Adrenal gland (tissue), 9 donors: ENCODE measurements at regions not wholly inside any gene's neighbourhood (a gene's known extent, or its start where the extent isn't known, plus 50 kb on each side); places are given as distances from the start of the nearest gene placed in this dataset.
A peak's percentile ranks its signal among the peaks of the same experiment; 100 is the strongest.

Experiments
- DNase-seq, 7 donors: peaks; one replicate each; pipeline ENCODE4 v3.0.0-alpha.2; 2019 to 2020
- H3K27ac ChIP-seq, 5 donors: fragments of 200-600 bp; sonication (generic) in 4 of 5; 1 replicate in 3 of 5; 2 replicates in 2 of 5; pipeline versions ENCODE4 v1.5.1 to v1.8.0; 2016 to 2020; ENCODE audit warnings: mild to moderate bottlenecking in 1 of 5
- H3K27me3 ChIP-seq: fragments of 200-600 bp; 2 replicates; pipeline ENCODE4 v1.8.0; 2021
- H3K36me3 ChIP-seq, 2 donors: fragments of 200-600 bp; replicated peaks in 1 of 2; 1 replicate in 1 of 2; 2 replicates in 1 of 2; pipeline versions ENCODE4 v1.5.1 to v1.8.0; 2018 to 2022
- H3K4me1 ChIP-seq, 2 donors: fragments of 200-600 bp; replicated peaks in 1 of 2; 1 replicate in 1 of 2; 2 replicates in 1 of 2; pipeline versions ENCODE4 v1.5.1 to v1.8.0; 2018 to 2021
- H3K4me3 ChIP-seq, 4 donors: fragments of 200-600 bp; sonication (generic) in 3 of 4; one replicate each; pipeline ENCODE4 v1.5.1; 2016 to 2018
- H3K9me3 ChIP-seq, 3 donors: fragments of 200-600 bp; sonication (generic) in 1 of 3; replicated peaks in 1 of 3; 1 replicate in 2 of 3; 2 replicates in 1 of 3; pipeline versions ENCODE4 v1.5.1 to v1.8.0; 2016 to 2021
- POLR2A ChIP-seq, 2 donors: fragments of 450-650 bp; IDR thresholded peaks; one replicate each; pipeline ENCODE4 v1.6.1; 2017; ENCODE audit warnings: antibody characterized with exemption in 2 of 2, mild to moderate bottlenecking in 2 of 2, moderate library complexity in 1 of 2
- WGBS, 4 donors: extraction: QIAGEN DNeasy Blood & Tissue Kit in 2 of 4; methylation state at CpG; one replicate each; pipeline versions ENCODE4 v1.1.5 to v1.1.7; 2013 to 2017; 5-methylcytosine and 5-hydroxymethylcytosine counted together
- intact Hi-C, 2 donors: fragments of 100-400 bp; cut with DNase I; formaldehyde crosslinking; loops; one replicate each; pipeline versions ENCODE4 v1.14.1 to v1.15.0; 2022 to 2023
- TF ChIP-seq, protein P1 (sequence below), 6 experiments: fragments of 450-650 bp in 4 of 6; fragments of 200-600 bp in 2 of 6; sonication (generic) in 1 of 6; IDR thresholded peaks; 1 replicate in 5 of 6; 2 replicates in 1 of 6; pipeline versions ENCODE4 v1.5.1 to v1.8.0; 2016 to 2021; ENCODE audit warnings: antibody characterized with exemption in 6 of 6, mild to moderate bottlenecking in 2 of 6, moderate library complexity in 1 of 6
- donor health status: healthy with polysubstance abuse.
- donor health status: Bipolar disorder and iron deficiency.
- donor health status: DM: yes; HTN: yes; CAD: no.
- donor health status: DM: no; HTN: no; CAD: no.
- donor health status: DM: no; HTN: no; CAD: no.

DNA sequence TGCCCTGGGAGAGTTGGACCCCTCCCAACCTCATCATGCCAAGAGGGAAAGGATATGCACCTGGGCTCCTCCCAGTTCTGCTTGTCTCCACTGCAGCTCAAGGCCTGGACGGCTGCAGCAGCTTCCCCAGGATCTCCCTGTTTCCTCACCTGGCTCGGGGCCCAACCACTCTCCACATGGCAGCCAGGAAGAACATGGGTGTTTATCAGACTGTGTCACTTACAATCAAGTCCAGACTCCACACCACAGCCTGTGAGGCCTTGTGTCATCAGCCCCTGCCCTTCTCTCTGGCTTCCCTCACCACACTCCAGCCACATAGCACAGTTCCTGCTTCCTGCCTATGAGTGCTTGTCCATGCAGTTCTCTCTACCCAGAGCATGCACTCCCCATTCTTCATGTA lies 534.4 kb downstream of the EPHB1 start:
- no peaks in the 10 kb centered on the region for H3K4me1 ChIP-seq
- 36 to 67% (median 47%) methylated on average over 2 of the region's 2 CpGs for WGBS, 4 donors
- H3K36me3 ChIP-seq, result no peaks in the 10 kb centered on the region
- TF ChIP-seq, protein P1, sequence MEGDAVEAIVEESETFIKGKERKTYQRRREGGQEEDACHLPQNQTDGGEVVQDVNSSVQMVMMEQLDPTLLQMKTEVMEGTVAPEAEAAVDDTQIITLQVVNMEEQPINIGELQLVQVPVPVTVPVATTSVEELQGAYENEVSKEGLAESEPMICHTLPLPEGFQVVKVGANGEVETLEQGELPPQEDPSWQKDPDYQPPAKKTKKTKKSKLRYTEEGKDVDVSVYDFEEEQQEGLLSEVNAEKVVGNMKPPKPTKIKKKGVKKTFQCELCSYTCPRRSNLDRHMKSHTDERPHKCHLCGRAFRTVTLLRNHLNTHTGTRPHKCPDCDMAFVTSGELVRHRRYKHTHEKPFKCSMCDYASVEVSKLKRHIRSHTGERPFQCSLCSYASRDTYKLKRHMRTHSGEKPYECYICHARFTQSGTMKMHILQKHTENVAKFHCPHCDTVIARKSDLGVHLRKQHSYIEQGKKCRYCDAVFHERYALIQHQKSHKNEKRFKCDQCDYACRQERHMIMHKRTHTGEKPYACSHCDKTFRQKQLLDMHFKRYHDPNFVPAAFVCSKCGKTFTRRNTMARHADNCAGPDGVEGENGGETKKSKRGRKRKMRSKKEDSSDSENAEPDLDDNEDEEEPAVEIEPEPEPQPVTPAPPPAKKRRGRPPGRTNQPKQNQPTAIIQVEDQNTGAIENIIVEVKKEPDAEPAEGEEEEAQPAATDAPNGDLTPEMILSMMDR (IDR thresholded peaks at IDR 0.05), result no peak
- TF ChIP-seq POLR2A (IDR thresholded peaks at IDR 0.05), result no peak
- DNase-seq, result peak in 1 of 7 donors; percentile 9
- H3K4me3 ChIP-seq, result no peak overlapping the region
- intact Hi-C loops, result no loop called here
- no peaks in the 10 kb centered on the region for H3K27me3 ChIP-seq
- no peak overlapping the region for H3K27ac ChIP-seq
- H3K9me3 ChIP-seq, result no peaks in the 10 kb centered on the region

GRCh38 chr3:135337192-135337591 lies 542.1 kb downstream of the EPHB1 start:
- Histone ChIP-seq H3K4me1 (no peaks in the 10 kb centered on the region), H3K36me3 (no peaks in the 10 kb centered on the region), H3K27me3 (no peaks in the 10 kb centered on the region), H3K9me3 (no peaks in the 10 kb centered on the region), H3K4me3 (no peak overlapping the region), H3K27ac (no peak overlapping the region)
- no peak for DNase-seq
- TF ChIP-seq POLR2A (IDR thresholded peaks at IDR 0.05), result no peak
- TF ChIP-seq, protein P1 (IDR thresholded peaks at IDR 0.05), result no peak
- intact Hi-C loops, result no loop called here
- 23 to 67% (median 32%) methylated on average over 1 of the region's 1 CpG for WGBS, 4 donors

GRCh38 chr3:135348690-135349089 lies 553.6 kb downstream of the EPHB1 start:
- TF ChIP-seq, protein P1 (IDR thresholded peaks at IDR 0.05), result no peak
- TF ChIP-seq POLR2A (IDR thresholded peaks at IDR 0.05), result no peak
- 16 to 37% (median 22%) methylated on average over 1 of the region's 1 CpG; no CpG with 5 or more reads in 1 of the 4 donors for WGBS, 4 donors
- Histone ChIP-seq H3K4me3 (no peak overlapping the region), H3K36me3 (no peaks in the 10 kb centered on the region), H3K9me3 (no peaks in the 10 kb centered on the region), H3K4me1 (no peaks in the 10 kb centered on the region), H3K27me3 (no peaks in the 10 kb centered on the region), H3K27ac (no peak overlapping the region)
- no peak for DNase-seq
- intact Hi-C loops, result no loop called here

- 71 to 84% (median 76%) methylated on average over 8 of the region's 8 CpGs for WGBS, 4 donors
- Histone ChIP-seq H3K4me3 (no peak overlapping the region), H3K4me1 (no peaks in the 10 kb centered on the region), H3K9me3 (no peaks in the 10 kb centered on the region), H3K36me3 (no peaks in the 10 kb centered on the region), H3K27me3 (no peaks in the 10 kb centered on the region), H3K27ac (no peak overlapping the region)
- intact Hi-C loops, result no loop called here
- TF ChIP-seq, protein P1 (IDR thresholded peaks at IDR 0.05), result no peak
- no peak for TF ChIP-seq POLR2A (IDR thresholded peaks at IDR 0.05)
- DNase-seq, result no peak
These were observed 554.3 kb downstream of the EPHB1 start for GRCh38 chr3:135349254-135349948.
